ENCODE measurements at regions not wholly inside any gene's neighbourhood (a gene's known extent, or its start where the extent isn't known, plus 50 kb on each side); places are given as distances from the start of the nearest gene placed in this dataset.

DNA sequence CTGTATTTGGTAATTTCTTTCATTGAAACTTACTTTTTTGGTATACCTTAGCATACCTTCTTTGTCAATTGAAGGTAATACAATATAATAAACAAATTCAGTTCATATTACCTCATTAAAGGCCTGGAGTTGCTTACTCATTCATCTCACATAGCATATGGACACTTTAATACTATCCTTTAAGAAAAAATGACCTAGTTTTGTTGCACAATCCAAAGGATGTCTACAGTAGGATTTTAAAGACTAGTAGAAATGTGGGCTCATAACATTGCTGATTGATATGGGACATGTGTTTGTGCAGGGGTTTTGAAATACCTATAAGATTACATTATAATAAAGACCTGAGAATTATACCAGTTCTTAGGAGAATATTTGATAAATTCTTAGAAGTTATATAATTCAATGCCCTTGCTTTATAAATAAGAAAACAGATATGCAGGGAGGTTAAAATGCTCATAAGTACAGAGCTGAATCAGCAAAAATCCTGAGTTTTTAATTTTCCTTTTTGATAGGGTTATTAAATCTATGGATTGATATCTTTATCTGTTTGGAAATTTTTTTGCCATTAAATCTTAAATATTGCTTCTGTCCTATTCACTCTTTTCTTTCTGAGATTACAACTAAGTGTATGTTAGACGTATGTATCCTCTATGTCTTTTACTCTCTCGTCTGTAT is 352.1 kb downstream of the ATP23 start:
- Histone ChIP-seq H3K9me3 (no peaks in the 10 kb centered on the region), H3K36me3 (no peaks in the 10 kb centered on the region), H3K27me3 (no peaks in the 10 kb centered on the region), H3K27ac (no peak overlapping the region), H3K4me3 (no peak overlapping the region), H3K4me1 (no peaks in the 10 kb centered on the region)
- DNase-seq (ENCODE audit: low spot score in 2 of 2) = no peak
- intact Hi-C loops (cut with DNase I) = no loop called here
- TF ChIP-seq, protein P1, sequence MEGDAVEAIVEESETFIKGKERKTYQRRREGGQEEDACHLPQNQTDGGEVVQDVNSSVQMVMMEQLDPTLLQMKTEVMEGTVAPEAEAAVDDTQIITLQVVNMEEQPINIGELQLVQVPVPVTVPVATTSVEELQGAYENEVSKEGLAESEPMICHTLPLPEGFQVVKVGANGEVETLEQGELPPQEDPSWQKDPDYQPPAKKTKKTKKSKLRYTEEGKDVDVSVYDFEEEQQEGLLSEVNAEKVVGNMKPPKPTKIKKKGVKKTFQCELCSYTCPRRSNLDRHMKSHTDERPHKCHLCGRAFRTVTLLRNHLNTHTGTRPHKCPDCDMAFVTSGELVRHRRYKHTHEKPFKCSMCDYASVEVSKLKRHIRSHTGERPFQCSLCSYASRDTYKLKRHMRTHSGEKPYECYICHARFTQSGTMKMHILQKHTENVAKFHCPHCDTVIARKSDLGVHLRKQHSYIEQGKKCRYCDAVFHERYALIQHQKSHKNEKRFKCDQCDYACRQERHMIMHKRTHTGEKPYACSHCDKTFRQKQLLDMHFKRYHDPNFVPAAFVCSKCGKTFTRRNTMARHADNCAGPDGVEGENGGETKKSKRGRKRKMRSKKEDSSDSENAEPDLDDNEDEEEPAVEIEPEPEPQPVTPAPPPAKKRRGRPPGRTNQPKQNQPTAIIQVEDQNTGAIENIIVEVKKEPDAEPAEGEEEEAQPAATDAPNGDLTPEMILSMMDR (IDR thresholded peaks at IDR 0.05) = no peak

DNA sequence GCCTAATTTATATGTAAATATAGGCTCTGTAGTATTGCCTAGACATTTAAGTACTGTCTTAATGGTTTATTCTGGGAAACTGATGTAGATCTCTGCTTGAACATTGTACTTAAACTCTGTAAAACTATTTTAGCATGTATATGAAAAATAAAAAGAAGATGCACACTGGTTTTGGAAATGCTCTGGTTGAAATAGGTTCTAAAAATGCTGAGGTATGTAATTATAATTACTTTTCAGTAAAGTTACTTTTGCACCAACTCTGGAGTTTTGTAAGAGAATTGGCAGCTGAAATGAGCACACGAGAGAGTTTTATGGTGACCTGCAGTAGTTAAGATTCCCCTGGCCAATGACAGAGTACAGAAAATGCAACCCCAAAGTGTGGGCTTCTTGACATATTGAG is 353.9 kb downstream of the ATP23 start:
- TF ChIP-seq, protein P1 (IDR thresholded peaks at IDR 0.05) = no peak
- Histone ChIP-seq H3K36me3 (no peaks in the 10 kb centered on the region), H3K9me3 (no peaks in the 10 kb centered on the region), H3K4me3 (no peak overlapping the region), H3K4me1 (no peaks in the 10 kb centered on the region), H3K27me3 (no peaks in the 10 kb centered on the region), H3K27ac (no peak overlapping the region)
- intact Hi-C loops (cut with DNase I) = no loop called here
- no peak for DNase-seq (ENCODE audit: low spot score in 2 of 2)

DNA sequence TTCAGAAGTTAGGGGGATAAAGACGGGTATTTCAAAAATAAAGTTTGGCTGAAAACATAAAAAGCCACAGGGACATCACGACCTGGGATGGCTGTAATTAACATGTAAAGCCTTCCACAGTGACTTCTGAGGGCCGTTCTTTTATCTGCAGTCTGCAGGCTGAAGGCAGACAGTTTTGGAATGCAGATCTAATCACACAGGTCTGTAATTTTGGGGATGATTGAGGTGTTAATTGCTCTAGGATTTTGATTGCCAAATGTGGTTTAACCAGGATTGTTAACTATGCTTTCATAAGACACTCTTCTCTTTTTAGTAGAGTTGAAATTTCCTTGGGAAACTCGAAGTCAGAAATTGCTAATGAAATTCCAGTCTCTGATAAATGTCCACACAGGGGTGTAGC is 355.5 kb downstream of the ATP23 start:
- H3K27ac ChIP-seq = no peak overlapping the region
- no peaks in the 10 kb centered on the region for H3K9me3 ChIP-seq
- TF ChIP-seq, protein P1 (IDR thresholded peaks at IDR 0.05) = no peak
- DNase-seq (ENCODE audit: low spot score in 2 of 2) = no peak
- no peaks in the 10 kb centered on the region for H3K36me3 ChIP-seq
- no peaks in the 10 kb centered on the region for H3K27me3 ChIP-seq
- no peak overlapping the region for H3K4me3 ChIP-seq
- no peaks in the 10 kb centered on the region for H3K4me1 ChIP-seq
- intact Hi-C loops (cut with DNase I) = no loop called here

DNA sequence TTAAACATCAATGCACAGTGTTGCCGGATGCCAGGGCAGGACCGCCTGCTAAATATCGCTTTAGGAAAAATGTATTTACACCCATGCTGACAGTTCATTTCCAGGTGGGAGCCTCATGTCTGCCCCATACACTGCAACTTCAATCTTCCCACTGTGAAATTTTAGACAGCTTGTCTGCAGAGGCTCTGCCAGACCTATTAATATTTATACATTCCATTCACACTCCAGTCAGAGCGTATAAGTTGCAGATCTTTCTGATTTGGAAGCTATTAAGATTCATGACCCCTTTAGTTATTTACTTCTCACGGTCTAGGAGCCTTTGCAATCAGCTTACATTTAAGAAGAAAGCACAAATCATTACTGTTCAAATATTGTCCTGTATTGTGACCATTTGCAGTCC is 357.4 kb downstream of the ATP23 start:
- DNase-seq (ENCODE audit: low spot score in 2 of 2) = no peak
- no peaks in the 10 kb centered on the region for H3K9me3 ChIP-seq
- no peaks in the 10 kb centered on the region for H3K36me3 ChIP-seq
- H3K27me3 ChIP-seq = no peaks in the 10 kb centered on the region
- intact Hi-C loops (cut with DNase I) = no loop called here
- no peak overlapping the region for H3K4me3 ChIP-seq
- no peaks in the 10 kb centered on the region for H3K4me1 ChIP-seq
- TF ChIP-seq, protein P1 (IDR thresholded peaks at IDR 0.05) = no peak
- H3K27ac ChIP-seq = no peak overlapping the region

DNA sequence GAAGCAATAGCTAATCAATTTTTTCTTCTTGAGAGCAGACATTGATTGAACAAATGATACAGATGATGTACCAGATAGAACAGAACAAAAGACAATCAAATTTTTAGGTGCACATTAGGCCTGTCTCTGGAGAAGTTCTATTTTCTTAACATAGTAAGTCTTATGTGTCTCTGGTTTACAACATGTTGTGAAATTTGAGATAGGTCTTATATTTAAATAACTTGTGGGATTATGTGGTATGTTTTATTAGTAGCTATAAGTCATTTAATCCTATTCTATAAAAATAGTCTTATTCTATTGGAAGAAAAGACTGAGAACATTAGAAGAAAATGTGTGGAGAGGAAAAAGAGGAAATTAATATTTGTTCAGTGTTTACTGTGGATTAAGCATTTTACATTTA is 358.0 kb downstream of the ATP23 start:
- TF ChIP-seq, protein P1 (IDR thresholded peaks at IDR 0.05) = no peak
- DNase-seq (ENCODE audit: low spot score in 2 of 2) = no peak
- no peak overlapping the region for H3K27ac ChIP-seq
- no peak overlapping the region for H3K4me3 ChIP-seq
- H3K36me3 ChIP-seq = no peaks in the 10 kb centered on the region
- no peaks in the 10 kb centered on the region for H3K9me3 ChIP-seq
- intact Hi-C loops (cut with DNase I) = no loop called here
- H3K27me3 ChIP-seq = no peaks in the 10 kb centered on the region
- H3K4me1 ChIP-seq = no peaks in the 10 kb centered on the region
